DND-41 (cell line): ENCODE measurements at regions not wholly inside any gene's neighbourhood (a gene's known extent, or its start where the extent isn't known, plus 50 kb on each side); places are given as distances from the start of the nearest gene placed in this dataset.

ENCODE experiments used
- ATAC-seq: fragments of 200-7000 bp; cut with Tn5 transposase; 3 replicates; pipeline ENCODE4 v1.9.1; 2021; ENCODE audit warnings: low read depth; ENCODE audit not compliant: insufficient read depth
- DNase-seq: peaks from one replicate; pipeline ENCODE4 v3.0.0-alpha.2; 2020
- H2AFZ ChIP-seq: 2 replicates; pipeline ENCODE4 v1.6.0; 2012; ENCODE audit warnings: low read depth, low read length
- H3K27ac ChIP-seq: 2 replicates; pipeline ENCODE4 v1.5.1; 2012; ENCODE audit warnings: low read length, inconsistent platforms
- H3K27me3 ChIP-seq: fragments of 200-600 bp; sonication (generic); 2 replicates; pipeline ENCODE4 v1.6.0; 2012; ENCODE audit warnings: low read length, mild to moderate bottlenecking, inconsistent platforms; ENCODE audit not compliant: insufficient read depth, poor library complexity
- H3K36me3 ChIP-seq: 2 replicates; pipeline ENCODE4 v1.5.1; 2012; ENCODE audit warnings: low read length, inconsistent platforms; ENCODE audit not compliant: insufficient read depth
- H3K4me1 ChIP-seq: 2 replicates; pipeline ENCODE4 v1.5.1; 2012; ENCODE audit warnings: mild to moderate bottlenecking, low read length; ENCODE audit not compliant: insufficient read depth
- H3K4me2 ChIP-seq: 2 replicates; pipeline ENCODE4 v1.6.0; 2012; ENCODE audit warnings: mild to moderate bottlenecking, moderate library complexity, low read length, inconsistent platforms; ENCODE audit not compliant: insufficient read depth
- H3K4me3 ChIP-seq, 2 experiments: fragments of 200-600 bp in 1 of 2; shearing (Covaris generic) in 1 of 2; 2 replicates each; pipeline ENCODE4 v1.5.1; 2012 to 2016; ENCODE audit warnings: inconsistent platforms in 2 of 2, low read length in 2 of 2, mild to moderate bottlenecking in 2 of 2, low read depth in 1 of 2, moderate library complexity in 1 of 2
- H3K79me2 ChIP-seq: 2 replicates; pipeline ENCODE4 v1.6.0; 2012; ENCODE audit warnings: low read length, inconsistent platforms; ENCODE audit not compliant: insufficient read depth
- H3K9ac ChIP-seq: 2 replicates; pipeline ENCODE4 v1.6.0; 2012; ENCODE audit warnings: low read depth, mild to moderate bottlenecking, inconsistent platforms, low read length, moderate library complexity
- H3K9me3 ChIP-seq: 2 replicates; pipeline ENCODE4 v1.5.1; 2012; ENCODE audit warnings: low read length, moderate library complexity, mild to moderate bottlenecking, inconsistent platforms; ENCODE audit not compliant: insufficient read depth, severe bottlenecking
- H4K20me1 ChIP-seq: 2 replicates; pipeline ENCODE4 v1.6.0; 2012; ENCODE audit warnings: low read length; ENCODE audit not compliant: insufficient read depth
- EZH2 ChIP-seq: IDR thresholded peaks from 3 replicates; pipeline ENCODE4 v1.6.1; 2012; ENCODE audit warnings: borderline replicate concordance, low read depth, mild to moderate bottlenecking, moderate library complexity, low read length, inconsistent platforms; ENCODE audit not compliant: severe bottlenecking
- TF ChIP-seq, protein P1 (sequence below): IDR thresholded peaks from 2 replicates; pipeline ENCODE4 v1.5.1; 2012; ENCODE audit warnings: borderline replicate concordance, low read length, moderate library complexity, mild to moderate bottlenecking; ENCODE audit not compliant: poor library complexity, severe bottlenecking; ENCODE audit errors: extremely low read depth

DNA sequence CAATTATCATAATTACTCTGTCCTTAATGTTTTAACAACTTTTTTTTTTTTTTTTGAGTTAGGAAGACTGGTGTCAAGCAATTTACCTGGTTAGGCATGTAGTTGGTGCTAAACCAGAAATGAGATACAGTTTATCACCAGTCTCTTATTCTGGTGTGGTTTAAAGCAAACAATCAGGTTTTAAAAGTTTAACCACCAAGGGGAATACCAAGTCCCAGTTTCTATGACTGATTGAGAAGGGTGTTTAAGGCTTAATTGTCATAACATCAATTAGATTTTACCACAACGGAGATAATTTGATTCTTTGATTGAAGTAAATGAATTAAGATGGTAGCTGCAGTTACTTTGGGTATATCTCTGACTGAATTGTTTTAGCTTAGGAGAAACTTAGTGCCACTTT, 197.8 kb downstream of the TFAP2B start:
- H3K9ac ChIP-seq: no peak overlapping the region
- no peak for ATAC-seq
- no peak overlapping the region for H3K4me3 ChIP-seq
- no peaks in the 10 kb centered on the region for H4K20me1 ChIP-seq
- H3K27me3 ChIP-seq: no peaks in the 10 kb centered on the region
- H3K4me2 ChIP-seq: no peak overlapping the region
- no peak overlapping the region for H2AFZ ChIP-seq
- H3K27ac ChIP-seq: no peak overlapping the region
- no peaks in the 10 kb centered on the region for H3K4me1 ChIP-seq
- no peaks in the 10 kb centered on the region for H3K79me2 ChIP-seq
- H3K9me3 ChIP-seq: no peaks in the 10 kb centered on the region
- no peaks in the 10 kb centered on the region for H3K36me3 ChIP-seq
- DNase-seq: no peak
- no peak for TF ChIP-seq EZH2
- TF ChIP-seq, protein P1, sequence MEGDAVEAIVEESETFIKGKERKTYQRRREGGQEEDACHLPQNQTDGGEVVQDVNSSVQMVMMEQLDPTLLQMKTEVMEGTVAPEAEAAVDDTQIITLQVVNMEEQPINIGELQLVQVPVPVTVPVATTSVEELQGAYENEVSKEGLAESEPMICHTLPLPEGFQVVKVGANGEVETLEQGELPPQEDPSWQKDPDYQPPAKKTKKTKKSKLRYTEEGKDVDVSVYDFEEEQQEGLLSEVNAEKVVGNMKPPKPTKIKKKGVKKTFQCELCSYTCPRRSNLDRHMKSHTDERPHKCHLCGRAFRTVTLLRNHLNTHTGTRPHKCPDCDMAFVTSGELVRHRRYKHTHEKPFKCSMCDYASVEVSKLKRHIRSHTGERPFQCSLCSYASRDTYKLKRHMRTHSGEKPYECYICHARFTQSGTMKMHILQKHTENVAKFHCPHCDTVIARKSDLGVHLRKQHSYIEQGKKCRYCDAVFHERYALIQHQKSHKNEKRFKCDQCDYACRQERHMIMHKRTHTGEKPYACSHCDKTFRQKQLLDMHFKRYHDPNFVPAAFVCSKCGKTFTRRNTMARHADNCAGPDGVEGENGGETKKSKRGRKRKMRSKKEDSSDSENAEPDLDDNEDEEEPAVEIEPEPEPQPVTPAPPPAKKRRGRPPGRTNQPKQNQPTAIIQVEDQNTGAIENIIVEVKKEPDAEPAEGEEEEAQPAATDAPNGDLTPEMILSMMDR: no peak

DNA sequence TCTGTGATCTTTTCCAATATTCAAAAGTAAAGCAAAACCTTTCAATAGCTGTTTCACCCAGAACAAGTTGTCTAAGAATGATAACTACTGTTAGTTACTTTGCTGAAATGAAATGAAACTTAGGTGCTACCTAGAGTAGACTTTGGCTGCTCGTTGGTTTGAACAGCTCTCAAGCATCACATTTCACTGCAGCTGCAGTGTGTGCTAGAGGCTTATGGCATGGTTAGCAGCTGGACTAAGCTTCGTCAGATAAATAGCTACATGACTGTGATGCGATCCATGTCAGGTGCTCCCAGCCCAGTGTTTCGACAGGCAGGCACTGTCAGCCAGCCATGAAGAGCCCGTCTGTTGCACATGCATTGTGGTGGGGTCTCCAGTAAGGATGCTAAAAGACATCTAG, 201.1 kb downstream of the TFAP2B start:
- no peaks in the 10 kb centered on the region for H3K36me3 ChIP-seq
- no peaks in the 10 kb centered on the region for H3K9me3 ChIP-seq
- ATAC-seq: no peak
- H2AFZ ChIP-seq: no peak overlapping the region
- no peak overlapping the region for H3K9ac ChIP-seq
- no peak overlapping the region for H3K4me2 ChIP-seq
- no peak overlapping the region for H3K27ac ChIP-seq
- no peaks in the 10 kb centered on the region for H4K20me1 ChIP-seq
- H3K4me3 ChIP-seq: no peak overlapping the region
- TF ChIP-seq, protein P1: no peak
- no peak for TF ChIP-seq EZH2
- no peaks in the 10 kb centered on the region for H3K4me1 ChIP-seq
- H3K27me3 ChIP-seq: no peaks in the 10 kb centered on the region
- H3K79me2 ChIP-seq: no peaks in the 10 kb centered on the region
- DNase-seq: no peak

DNA sequence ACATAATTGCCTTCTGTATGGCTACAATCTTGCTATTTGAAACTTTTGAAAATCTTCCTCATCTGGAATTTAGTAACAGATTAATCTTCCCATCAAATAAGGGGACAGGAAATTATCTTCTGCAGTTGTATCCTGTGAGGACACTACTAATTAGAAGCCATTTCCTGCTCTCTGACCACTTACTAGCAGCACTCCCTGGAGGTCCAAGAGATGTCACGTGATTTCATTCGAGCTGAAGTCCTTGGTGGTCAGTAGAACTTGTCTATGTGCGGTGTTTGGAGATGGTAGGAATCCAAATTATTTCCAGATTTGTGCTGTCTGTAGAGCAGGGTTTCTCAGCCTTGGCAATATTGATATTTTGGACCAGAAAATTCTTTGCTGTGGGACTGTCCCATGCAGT, 202.5 kb downstream of the TFAP2B start:
- H3K4me1 ChIP-seq: no peaks in the 10 kb centered on the region
- H3K27ac ChIP-seq: no peak overlapping the region
- no peaks in the 10 kb centered on the region for H3K27me3 ChIP-seq
- no peak overlapping the region for H2AFZ ChIP-seq
- DNase-seq: no peak
- H3K4me2 ChIP-seq: no peak overlapping the region
- no peak overlapping the region for H3K4me3 ChIP-seq
- TF ChIP-seq, protein P1: no peak
- TF ChIP-seq EZH2: no peak
- H4K20me1 ChIP-seq: no peaks in the 10 kb centered on the region
- ATAC-seq: no peak
- no peaks in the 10 kb centered on the region for H3K9me3 ChIP-seq
- H3K79me2 ChIP-seq: no peaks in the 10 kb centered on the region
- H3K9ac ChIP-seq: no peak overlapping the region
- no peaks in the 10 kb centered on the region for H3K36me3 ChIP-seq

DNA sequence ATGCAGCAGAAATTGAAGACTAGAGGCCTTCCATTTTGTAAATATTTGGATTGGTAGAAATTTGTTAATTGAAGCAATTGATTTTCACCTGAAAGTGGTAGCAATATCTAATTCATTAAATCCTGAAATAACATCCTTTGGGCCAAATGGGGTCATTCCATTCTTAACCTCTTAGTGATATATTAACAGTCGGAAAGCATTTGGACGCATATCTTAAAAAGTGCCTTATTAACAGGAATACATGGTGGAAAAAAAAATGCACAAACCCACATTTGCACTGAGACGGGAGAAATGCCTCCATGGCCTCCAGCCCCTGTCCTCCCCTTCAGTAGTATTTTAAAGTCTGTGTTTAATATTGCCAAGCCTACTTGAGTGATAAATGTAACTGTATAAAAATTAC, 205.5 kb downstream of the TFAP2B start:
- DNase-seq (no peak), ATAC-seq (no peak)
- Histone ChIP-seq H3K79me2 (no peaks in the 10 kb centered on the region), H3K9ac (no peak overlapping the region), H3K27me3 (no peaks in the 10 kb centered on the region), H2AFZ (no peak overlapping the region), H3K27ac (no peak overlapping the region), H3K4me2 (no peak overlapping the region), H3K4me3 (no peak overlapping the region), H3K4me1 (no peaks in the 10 kb centered on the region), H3K9me3 (no peaks in the 10 kb centered on the region), H4K20me1 (no peaks in the 10 kb centered on the region), H3K36me3 (no peaks in the 10 kb centered on the region)
- TF ChIP-seq, protein P1: no peak
- no peak for TF ChIP-seq EZH2
